ENCODE measurements at regions not wholly inside any gene's neighbourhood (a gene's known extent, or its start where the extent isn't known, plus 50 kb on each side); places are given as distances from the start of the nearest gene placed in this dataset.

DNA sequence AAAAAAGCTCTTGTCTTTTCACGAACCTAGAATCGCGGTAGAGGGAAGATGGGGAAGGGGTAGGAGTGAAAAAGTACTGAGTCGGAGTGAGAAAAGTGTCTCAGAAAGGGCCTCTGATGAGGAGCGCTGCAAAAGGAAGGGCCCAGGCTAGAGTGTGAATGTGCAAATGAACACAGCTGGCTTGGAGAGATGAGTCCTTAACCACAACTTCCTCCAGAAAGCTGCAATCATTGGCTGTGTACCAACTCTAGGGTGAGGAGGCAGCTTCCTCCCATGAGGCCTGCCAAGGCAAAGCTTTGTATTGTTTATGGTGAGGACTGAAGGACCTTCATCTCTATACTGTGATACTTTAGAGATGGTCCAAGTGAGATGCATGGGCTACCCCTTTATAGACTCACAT lies 566.9 kb upstream of the ANO5 start:
- Histone ChIP-seq H3K27ac (no peak overlapping the region), H3K4me3 (no peak overlapping the region), H3K27me3 (replicated peaks; ENCODE audit: insufficient read depth) (no peaks in the 10 kb centered on the region), H3K4me1 (ENCODE audit: control insufficient read depth in 1 of 2, low read depth in 2 of 2) (no peaks in the 10 kb centered on the region), H3K36me3 (no peaks in the 10 kb centered on the region), H3K9me3 (no peaks in the 10 kb centered on the region)
- TF ChIP-seq, protein P1, sequence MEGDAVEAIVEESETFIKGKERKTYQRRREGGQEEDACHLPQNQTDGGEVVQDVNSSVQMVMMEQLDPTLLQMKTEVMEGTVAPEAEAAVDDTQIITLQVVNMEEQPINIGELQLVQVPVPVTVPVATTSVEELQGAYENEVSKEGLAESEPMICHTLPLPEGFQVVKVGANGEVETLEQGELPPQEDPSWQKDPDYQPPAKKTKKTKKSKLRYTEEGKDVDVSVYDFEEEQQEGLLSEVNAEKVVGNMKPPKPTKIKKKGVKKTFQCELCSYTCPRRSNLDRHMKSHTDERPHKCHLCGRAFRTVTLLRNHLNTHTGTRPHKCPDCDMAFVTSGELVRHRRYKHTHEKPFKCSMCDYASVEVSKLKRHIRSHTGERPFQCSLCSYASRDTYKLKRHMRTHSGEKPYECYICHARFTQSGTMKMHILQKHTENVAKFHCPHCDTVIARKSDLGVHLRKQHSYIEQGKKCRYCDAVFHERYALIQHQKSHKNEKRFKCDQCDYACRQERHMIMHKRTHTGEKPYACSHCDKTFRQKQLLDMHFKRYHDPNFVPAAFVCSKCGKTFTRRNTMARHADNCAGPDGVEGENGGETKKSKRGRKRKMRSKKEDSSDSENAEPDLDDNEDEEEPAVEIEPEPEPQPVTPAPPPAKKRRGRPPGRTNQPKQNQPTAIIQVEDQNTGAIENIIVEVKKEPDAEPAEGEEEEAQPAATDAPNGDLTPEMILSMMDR (IDR thresholded peaks at IDR 0.05): no peak
- ATAC-seq (ENCODE audit: insufficient number of reproducible peaks, low FRiP score, low read depth) (no peak), DNase-seq (ENCODE audit: low spot score) (no peak)

DNA sequence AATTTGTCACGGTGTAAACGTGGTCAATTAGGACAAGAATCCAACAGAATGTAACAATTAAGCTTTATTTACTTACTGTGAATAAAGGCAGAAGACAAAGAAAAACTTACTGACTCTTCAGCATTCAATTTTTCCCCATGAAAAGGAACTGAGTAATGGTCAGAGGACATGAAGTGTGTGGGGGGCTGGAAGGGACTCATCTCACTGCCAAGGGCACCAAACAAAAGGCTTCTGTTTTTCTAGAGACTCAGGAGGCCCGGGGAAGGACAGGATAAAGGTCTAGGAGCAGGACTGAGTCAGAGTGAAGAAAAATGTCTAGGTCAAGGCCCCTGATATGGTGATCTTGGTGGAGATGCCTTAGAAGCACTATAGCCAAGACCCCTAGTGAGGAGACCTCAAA lies 564.2 kb upstream of the ANO5 start:
- TF ChIP-seq, protein P1 (IDR thresholded peaks at IDR 0.05): no peak
- no peak for DNase-seq (ENCODE audit: low spot score)
- Histone ChIP-seq H3K36me3 (no peaks in the 10 kb centered on the region), H3K4me1 (ENCODE audit: control insufficient read depth in 1 of 2, low read depth in 2 of 2) (no peaks in the 10 kb centered on the region), H3K9me3 (no peaks in the 10 kb centered on the region), H3K27ac (no peak overlapping the region), H3K27me3 (replicated peaks; ENCODE audit: insufficient read depth) (no peaks in the 10 kb centered on the region), H3K4me3 (no peak overlapping the region)
- ATAC-seq (ENCODE audit: insufficient number of reproducible peaks, low FRiP score, low read depth): no peak

DNA sequence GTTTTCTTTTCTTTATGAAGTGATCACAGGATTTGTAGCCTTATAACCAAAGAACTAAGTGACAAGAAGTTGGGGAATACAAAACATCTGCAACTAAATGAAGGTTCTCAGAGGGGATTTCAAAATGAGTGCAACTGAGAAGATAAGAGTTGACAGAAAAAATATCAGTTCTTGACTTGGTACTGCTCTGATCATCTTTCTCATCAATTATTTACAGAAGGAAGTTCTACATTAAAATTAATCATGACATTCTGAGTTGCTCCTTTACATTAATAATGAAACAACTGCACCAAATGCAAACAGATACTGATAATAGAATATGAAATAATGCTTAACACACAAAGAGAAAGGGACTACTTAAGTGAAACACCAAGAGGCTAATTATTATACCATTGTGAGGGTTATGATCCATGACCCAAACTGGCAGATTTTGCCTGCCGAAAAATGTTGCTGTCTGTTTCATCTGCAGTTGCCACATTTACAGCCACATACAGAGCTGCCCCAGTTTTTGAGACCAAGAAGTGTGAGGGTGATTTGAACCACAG lies 561.9 kb upstream of the ANO5 start:
- H3K36me3 ChIP-seq: no peaks in the 10 kb centered on the region
- no peak overlapping the region for H3K4me3 ChIP-seq
- no peak overlapping the region for H3K27ac ChIP-seq
- TF ChIP-seq, protein P1 (IDR thresholded peaks at IDR 0.05): no peak
- no peaks in the 10 kb centered on the region for H3K9me3 ChIP-seq
- no peaks in the 10 kb centered on the region for H3K27me3 ChIP-seq (replicated peaks; ENCODE audit: insufficient read depth)
- H3K4me1 ChIP-seq (ENCODE audit: control insufficient read depth in 1 of 2, low read depth in 2 of 2): no peaks in the 10 kb centered on the region
- no peak for DNase-seq (ENCODE audit: low spot score)
- ATAC-seq (ENCODE audit: insufficient number of reproducible peaks, low FRiP score, low read depth): no peak

DNA sequence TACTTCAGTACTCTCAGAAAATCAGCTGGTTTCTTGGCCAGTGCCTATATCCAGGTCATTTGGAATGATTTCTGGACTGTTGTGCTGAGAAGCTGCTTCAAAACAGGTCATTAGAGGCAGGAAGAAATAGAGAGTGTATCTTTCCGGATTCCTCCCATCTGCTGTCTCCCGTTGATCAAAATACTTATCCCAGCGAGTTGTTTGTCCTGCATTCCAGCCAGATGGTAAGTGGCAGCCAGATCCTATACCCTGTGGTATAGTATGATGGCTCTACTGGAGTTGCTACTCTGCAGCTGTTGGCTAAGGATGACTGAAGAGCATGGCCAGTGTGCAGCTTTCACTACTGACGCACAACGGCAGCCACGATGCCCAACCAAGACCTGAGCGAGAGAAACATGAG lies 560.9 kb upstream of the ANO5 start:
- TF ChIP-seq, protein P1 (IDR thresholded peaks at IDR 0.05): no peak
- H3K4me3 ChIP-seq: no peak overlapping the region
- DNase-seq (ENCODE audit: low spot score) (no peak), ATAC-seq (ENCODE audit: insufficient number of reproducible peaks, low FRiP score, low read depth) (no peak)
- H3K4me1 ChIP-seq (ENCODE audit: control insufficient read depth in 1 of 2, low read depth in 2 of 2): no peaks in the 10 kb centered on the region
- H3K9me3 ChIP-seq: no peaks in the 10 kb centered on the region
- no peaks in the 10 kb centered on the region for H3K27me3 ChIP-seq (replicated peaks; ENCODE audit: insufficient read depth)
- H3K36me3 ChIP-seq: no peaks in the 10 kb centered on the region
- no peak overlapping the region for H3K27ac ChIP-seq

DNA sequence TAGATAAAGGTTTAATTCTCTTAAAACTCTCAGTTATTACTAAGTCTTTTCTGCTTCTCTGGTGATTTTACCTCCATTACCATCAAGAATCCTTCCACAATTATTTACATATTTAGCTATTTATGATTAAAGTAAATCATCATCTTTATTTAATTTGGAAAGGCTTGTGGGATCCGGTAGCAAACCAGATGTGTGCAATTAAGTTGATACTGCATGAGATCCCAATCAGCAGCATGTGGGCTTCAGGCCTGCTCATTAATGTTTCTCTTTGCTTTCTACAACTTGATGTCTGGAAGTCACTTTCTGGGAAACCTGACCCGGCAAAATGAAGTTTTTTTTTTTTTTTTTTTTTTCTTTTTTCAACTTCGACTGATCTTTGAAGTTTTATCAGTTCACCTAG lies 558.4 kb upstream of the ANO5 start:
- Histone ChIP-seq H3K4me1 (ENCODE audit: control insufficient read depth in 1 of 2, low read depth in 2 of 2) (no peaks in the 10 kb centered on the region), H3K9me3 (no peaks in the 10 kb centered on the region), H3K27me3 (replicated peaks; ENCODE audit: insufficient read depth) (no peaks in the 10 kb centered on the region), H3K36me3 (no peaks in the 10 kb centered on the region), H3K4me3 (no peak overlapping the region), H3K27ac (no peak overlapping the region)
- no peak for DNase-seq (ENCODE audit: low spot score)
- no peak for ATAC-seq (ENCODE audit: insufficient number of reproducible peaks, low FRiP score, low read depth)
- TF ChIP-seq, protein P1 (IDR thresholded peaks at IDR 0.05): no peak

All from thoracic aorta (tissue), 2 donors.